ENCODE measurements at regions not wholly inside any gene's neighbourhood (a gene's known extent, or its start where the extent isn't known, plus 50 kb on each side); places are given as distances from the start of the nearest gene placed in this dataset.

- in situ Hi-C loops (cut with MboI; ENCODE audit: low sequenced_read_pairs, unreplicated experiment), result no loop called here
- DNase-seq (ENCODE audit: low spot score), result no peak
- TF ChIP-seq CTCF (IDR thresholded peaks at IDR 0.05; ENCODE audit: borderline replicate concordance, control extremely low read depth, extremely low read depth, insufficient read depth, missing control alignments), result no peak
Observed at GRCh38 chr7:144936314-144936713, 100.5 kb upstream of the TPK1 start.

GRCh38 chr7:144910411-144910810 lies 74.6 kb upstream of the TPK1 start:
- DNase-seq (ENCODE audit: low spot score), result no peak
- no peak for TF ChIP-seq CTCF (IDR thresholded peaks at IDR 0.05; ENCODE audit: borderline replicate concordance, control extremely low read depth, extremely low read depth, insufficient read depth, missing control alignments)
- in situ Hi-C loops (cut with MboI; ENCODE audit: low sequenced_read_pairs, unreplicated experiment), result no loop called here

- in situ Hi-C loops (cut with MboI; ENCODE audit: low sequenced_read_pairs, unreplicated experiment), result no loop called here
- no peak for DNase-seq (ENCODE audit: low spot score)
- TF ChIP-seq CTCF (IDR thresholded peaks at IDR 0.05; ENCODE audit: borderline replicate concordance, control extremely low read depth, extremely low read depth, insufficient read depth, missing control alignments), result no peak
Observed at GRCh38 chr7:144908943-144909556, 73.2 kb upstream of the TPK1 start.

GRCh38 chr7:144908324-144908723 lies 72.5 kb upstream of the TPK1 start:
- no peak for DNase-seq (ENCODE audit: low spot score)

GRCh38 chr7:144907577-144907976 lies 71.7 kb upstream of the TPK1 start:
- DNase-seq (ENCODE audit: low spot score), result peak; percentile 22
- in situ Hi-C loops (cut with MboI; ENCODE audit: low sequenced_read_pairs, unreplicated experiment), result no loop called here
- no peak for TF ChIP-seq CTCF (IDR thresholded peaks at IDR 0.05; ENCODE audit: borderline replicate concordance, control extremely low read depth, extremely low read depth, insufficient read depth, missing control alignments)

More at GRCh38 chr7:144908324-144908723, 72.5 kb upstream of the TPK1 start:
- TF ChIP-seq CTCF (IDR thresholded peaks at IDR 0.05; ENCODE audit: borderline replicate concordance, control extremely low read depth, extremely low read depth, insufficient read depth, missing control alignments), result no peak
- in situ Hi-C loops (cut with MboI; ENCODE audit: low sequenced_read_pairs, unreplicated experiment), result no loop called here

- no peak for TF ChIP-seq CTCF (IDR thresholded peaks at IDR 0.05; ENCODE audit: borderline replicate concordance, control extremely low read depth, extremely low read depth, insufficient read depth, missing control alignments)
- in situ Hi-C loops (cut with MboI; ENCODE audit: low sequenced_read_pairs, unreplicated experiment), result no loop called here
- no peak for DNase-seq (ENCODE audit: low spot score)
Observed at GRCh38 chr7:144903201-144903600, 67.3 kb upstream of the TPK1 start.
